ENCODE measurements at regions not wholly inside any gene's neighbourhood (a gene's known extent, or its start where the extent isn't known, plus 50 kb on each side); places are given as distances from the start of the nearest gene placed in this dataset.
A peak's percentile ranks its signal among the peaks of the same experiment; 100 is the strongest.

- H3K4me3 Mint-ChIP-seq = no peak overlapping the region
- no peaks in the 10 kb centered on the region for H3K36me3 Mint-ChIP-seq (ENCODE audit: low read depth)
- TF ChIP-seq, protein P1, sequence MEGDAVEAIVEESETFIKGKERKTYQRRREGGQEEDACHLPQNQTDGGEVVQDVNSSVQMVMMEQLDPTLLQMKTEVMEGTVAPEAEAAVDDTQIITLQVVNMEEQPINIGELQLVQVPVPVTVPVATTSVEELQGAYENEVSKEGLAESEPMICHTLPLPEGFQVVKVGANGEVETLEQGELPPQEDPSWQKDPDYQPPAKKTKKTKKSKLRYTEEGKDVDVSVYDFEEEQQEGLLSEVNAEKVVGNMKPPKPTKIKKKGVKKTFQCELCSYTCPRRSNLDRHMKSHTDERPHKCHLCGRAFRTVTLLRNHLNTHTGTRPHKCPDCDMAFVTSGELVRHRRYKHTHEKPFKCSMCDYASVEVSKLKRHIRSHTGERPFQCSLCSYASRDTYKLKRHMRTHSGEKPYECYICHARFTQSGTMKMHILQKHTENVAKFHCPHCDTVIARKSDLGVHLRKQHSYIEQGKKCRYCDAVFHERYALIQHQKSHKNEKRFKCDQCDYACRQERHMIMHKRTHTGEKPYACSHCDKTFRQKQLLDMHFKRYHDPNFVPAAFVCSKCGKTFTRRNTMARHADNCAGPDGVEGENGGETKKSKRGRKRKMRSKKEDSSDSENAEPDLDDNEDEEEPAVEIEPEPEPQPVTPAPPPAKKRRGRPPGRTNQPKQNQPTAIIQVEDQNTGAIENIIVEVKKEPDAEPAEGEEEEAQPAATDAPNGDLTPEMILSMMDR (IDR thresholded peaks at IDR 0.05) = no peak
- no peak for DNase-seq
- H3K27me3 Mint-ChIP-seq (ENCODE audit: low read depth, poor library complexity) = no peaks in the 10 kb centered on the region
- H3K27ac Mint-ChIP-seq = peak overlapping the region; percentile 88
- no peaks in the 10 kb centered on the region for H3K9me3 Mint-ChIP-seq
- H3K4me1 Mint-ChIP-seq = peaks cover 28% of the 10 kb centered on the region
Observed at GRCh38 chr5:38113880-38114279, 144.5 kb upstream of the EGFLAM start.

DNA sequence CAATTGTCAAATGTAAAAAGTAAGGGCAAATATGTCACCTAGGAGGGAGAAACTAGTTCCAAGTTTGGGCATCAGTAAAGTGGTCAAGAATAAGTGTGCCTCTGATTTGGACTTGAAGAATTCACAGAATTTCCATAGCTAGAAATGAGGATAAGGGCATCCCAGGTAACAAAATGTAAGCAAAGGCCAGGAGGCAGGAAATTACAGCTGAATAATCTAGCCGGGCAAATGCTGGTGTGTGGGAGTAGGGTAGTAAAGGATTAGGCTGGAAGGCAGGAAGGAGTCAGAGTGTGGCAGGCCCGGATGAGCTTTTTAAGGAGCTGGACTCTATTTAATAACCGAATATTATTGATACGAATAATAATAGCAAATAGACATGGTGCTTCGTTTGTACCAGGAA is 144.9 kb upstream of the EGFLAM start:
- H3K4me1 Mint-ChIP-seq = peaks cover 28% of the 10 kb centered on the region
- H3K4me3 Mint-ChIP-seq = no peak overlapping the region
- no peaks in the 10 kb centered on the region for H3K9me3 Mint-ChIP-seq
- H3K36me3 Mint-ChIP-seq (ENCODE audit: low read depth) = no peaks in the 10 kb centered on the region
- H3K27me3 Mint-ChIP-seq (ENCODE audit: low read depth, poor library complexity) = no peaks in the 10 kb centered on the region
- TF ChIP-seq, protein P1 (IDR thresholded peaks at IDR 0.05) = no peak
- H3K27ac Mint-ChIP-seq = peak overlapping the region; percentile 10
- DNase-seq = no peak

GRCh38 chr5:38112938-38113337 is 145.4 kb upstream of the EGFLAM start:
- Mint-ChIP-seq H3K4me3 (no peak overlapping the region), H3K9me3 (no peaks in the 10 kb centered on the region), H3K27ac (peak overlapping the region; percentile 10), H3K4me1 (peaks cover 28% of the 10 kb centered on the region), H3K36me3 (ENCODE audit: low read depth) (no peaks in the 10 kb centered on the region), H3K27me3 (ENCODE audit: low read depth, poor library complexity) (no peaks in the 10 kb centered on the region)
- TF ChIP-seq, protein P1 (IDR thresholded peaks at IDR 0.05) = no peak
- no peak for DNase-seq

DNA sequence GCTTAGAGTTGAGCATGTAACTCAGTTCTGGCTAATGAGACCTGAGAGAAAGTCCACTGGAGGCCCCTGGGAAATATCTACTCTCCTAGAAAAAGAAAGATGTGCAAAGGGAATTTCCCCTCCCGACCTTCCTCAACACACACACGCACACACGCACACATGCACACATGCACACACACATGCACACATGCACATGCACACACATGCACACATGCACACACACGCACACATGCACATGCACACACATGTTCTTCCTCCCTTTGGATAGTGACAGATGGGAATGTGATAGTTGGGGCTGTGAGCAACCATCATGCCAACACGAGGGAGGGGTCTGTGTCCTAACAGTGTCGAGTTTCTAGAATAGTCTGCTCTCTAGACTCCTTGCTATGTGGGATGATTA is 148.2 kb upstream of the EGFLAM start:
- no peak for DNase-seq
- TF ChIP-seq, protein P1 (IDR thresholded peaks at IDR 0.05) = no peak
- no peak overlapping the region for H3K27ac Mint-ChIP-seq
- H3K9me3 Mint-ChIP-seq = no peaks in the 10 kb centered on the region
- no peak overlapping the region for H3K4me3 Mint-ChIP-seq
- H3K36me3 Mint-ChIP-seq (ENCODE audit: low read depth) = no peaks in the 10 kb centered on the region
- peaks cover 42% of the 10 kb centered on the region for H3K4me1 Mint-ChIP-seq
- H3K27me3 Mint-ChIP-seq (ENCODE audit: low read depth, poor library complexity) = no peaks in the 10 kb centered on the region

DNA sequence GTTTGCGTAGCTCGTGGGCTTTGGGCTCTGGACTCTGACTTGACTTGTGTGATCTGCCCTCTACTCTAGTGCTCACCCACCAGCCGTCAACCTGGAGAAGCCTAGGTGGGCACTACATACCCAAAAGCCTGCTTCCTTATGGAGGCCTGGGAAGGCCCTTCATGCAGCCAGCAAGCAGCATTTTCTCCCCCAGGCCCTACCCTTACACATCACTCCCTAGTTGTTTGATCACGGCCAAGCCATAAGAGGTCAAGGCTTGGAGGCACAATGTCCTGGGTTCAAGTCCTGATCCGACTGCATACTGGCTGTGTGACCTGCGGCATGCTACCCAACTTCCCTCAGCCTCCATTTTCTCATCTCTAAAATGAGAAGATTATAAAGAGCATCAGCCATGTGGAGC is 151.3 kb upstream of the EGFLAM start:
- no peaks in the 10 kb centered on the region for H3K27me3 Mint-ChIP-seq (ENCODE audit: low read depth, poor library complexity)
- no peak overlapping the region for H3K27ac Mint-ChIP-seq
- H3K36me3 Mint-ChIP-seq (ENCODE audit: low read depth) = no peaks in the 10 kb centered on the region
- peaks cover 35% of the 10 kb centered on the region for H3K4me1 Mint-ChIP-seq
- no peak for DNase-seq
- H3K4me3 Mint-ChIP-seq = no peak overlapping the region
- no peaks in the 10 kb centered on the region for H3K9me3 Mint-ChIP-seq
- TF ChIP-seq, protein P1 (IDR thresholded peaks at IDR 0.05) = no peak

DNA sequence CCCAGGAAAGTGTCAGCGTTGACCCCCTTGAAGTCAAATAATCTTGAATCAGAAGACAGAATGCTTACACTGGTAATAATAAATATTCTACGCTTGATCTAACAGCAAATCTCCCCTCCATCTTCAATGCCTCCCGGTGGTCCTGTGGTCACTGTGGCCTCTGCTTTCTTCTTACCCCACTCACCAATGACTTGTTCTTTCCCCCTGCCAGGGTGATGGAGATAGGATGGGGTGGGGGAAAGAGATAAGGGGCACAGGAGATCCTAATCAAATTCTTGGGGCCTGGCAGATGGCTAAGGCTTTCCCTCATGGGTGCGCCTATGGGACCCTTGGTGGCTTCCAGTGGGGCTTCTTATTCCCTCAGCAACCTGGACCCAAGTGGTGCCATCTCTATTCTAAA is 152.6 kb upstream of the EGFLAM start:
- H3K9me3 Mint-ChIP-seq = no peaks in the 10 kb centered on the region
- TF ChIP-seq, protein P1 (IDR thresholded peaks at IDR 0.05) = no peak
- DNase-seq = no peak
- no peak overlapping the region for H3K27ac Mint-ChIP-seq
- H3K27me3 Mint-ChIP-seq (ENCODE audit: low read depth, poor library complexity) = no peaks in the 10 kb centered on the region
- no peaks in the 10 kb centered on the region for H3K36me3 Mint-ChIP-seq (ENCODE audit: low read depth)
- no peak overlapping the region for H3K4me3 Mint-ChIP-seq
- H3K4me1 Mint-ChIP-seq = peaks cover 37% of the 10 kb centered on the region
